Panc1 (cell line): ENCODE measurements at regions not wholly inside any gene's neighbourhood (a gene's known extent, or its start where the extent isn't known, plus 50 kb on each side); places are given as distances from the start of the nearest gene placed in this dataset.

Source experiments
- ATAC-seq: fragments of 200-7000 bp; cut with Tn5 transposase; 2 replicates; pipeline ENCODE4 v1.9.1; 2020; ENCODE audit warnings: mild to moderate bottlenecking, moderate library complexity
- BruUV-seq: library from RNA; stranded (reverse); fragments of 400-500 nt; replicated peaks from 2 replicates; lab custom pipeline; 2021; lab: Mats Ljungman, UMichigan
- CTCF ChIA-PET: fragments of 300-600 bp; sonication (Branson Sonifier 250); formaldehyde crosslinking; loops from one replicate; lab custom pipeline; 2022; ENCODE audit warnings: antibody characterized with exemption; lab: Charles Lee
- POLR2A ChIA-PET: fragments of 300-600 bp; sonication (Branson Sonifier 250); formaldehyde crosslinking; loops from one replicate; lab custom pipeline; 2022; ENCODE audit warnings: antibody characterized with exemption; lab: Charles Lee
- DNase-seq: peaks from one replicate; pipeline ENCODE4 v3.0.0-alpha.2; 2010; ENCODE audit warnings: low read depth, low spot score
- H3K27ac ChIP-seq: 2 replicates; pipeline ENCODE4 v1.5.1; 2011; ENCODE audit warnings: mild to moderate bottlenecking, low read length, inconsistent platforms
- H3K27me3 ChIP-seq: fragments of 200-500 bp; sonication (Bioruptor generic); 2 replicates; pipeline ENCODE4 v1.6.0; 2014; ENCODE audit warnings: low read length, inconsistent platforms; ENCODE audit not compliant: control insufficient read depth, insufficient read depth
- H3K36me3 ChIP-seq: fragments of 200-500 bp; sonication (Bioruptor generic); 2 replicates; pipeline ENCODE4 v1.5.1; 2014; ENCODE audit warnings: inconsistent platforms, mild to moderate bottlenecking, low read length, moderate library complexity; ENCODE audit not compliant: control insufficient read depth, insufficient read depth
- H3K4me1 ChIP-seq: 2 replicates; pipeline ENCODE4 v1.5.1; 2011; ENCODE audit warnings: inconsistent platforms, mild to moderate bottlenecking, low read length, moderate library complexity; ENCODE audit not compliant: control insufficient read depth, insufficient read depth
- H3K4me3 ChIP-seq, 2 experiments: 2 replicates each; pipeline ENCODE4 v1.5.1; 2011 to 2012; ENCODE audit warnings: low read depth in 2 of 2, low read length in 2 of 2, mild to moderate bottlenecking in 2 of 2, inconsistent platforms in 1 of 2, moderate library complexity in 1 of 2
- H3K9me3 ChIP-seq: fragments of 200-500 bp; sonication (Bioruptor generic); 2 replicates; pipeline ENCODE4 v1.5.1; 2014; ENCODE audit warnings: low read depth, mild to moderate bottlenecking, inconsistent platforms, low read length, moderate library complexity; ENCODE audit not compliant: control insufficient read depth, insufficient read depth
- POLR2AphosphoS5 ChIP-seq: IDR thresholded peaks from 2 replicates; pipeline ENCODE4 v1.6.1; 2012; ENCODE audit warnings: mild to moderate bottlenecking, low read depth, low read length, moderate library complexity
- REST ChIP-seq, 2 experiments: IDR thresholded peaks; 2 replicates each; pipeline ENCODE4 v1.6.1; 2011 to 2012; ENCODE audit warnings: low read depth in 2 of 2, control low read depth in 1 of 2, low read length in 1 of 2, mild to moderate bottlenecking in 1 of 2, moderate library complexity in 1 of 2; ENCODE audit not compliant: insufficient read depth in 1 of 2
- SIN3A ChIP-seq: IDR thresholded peaks from 2 replicates; pipeline ENCODE4 v1.6.1; 2012; ENCODE audit warnings: low read depth, mild to moderate bottlenecking, low read length, moderate library complexity, borderline replicate concordance; ENCODE audit not compliant: insufficient read depth
- TCF7L2 ChIP-seq: IDR thresholded peaks from 2 replicates; pipeline ENCODE4 v1.6.1; 2011; ENCODE audit warnings: mild to moderate bottlenecking, low read depth, low read length, inconsistent platforms
- in situ Hi-C: cut with HindIII; loops from 2 replicates; pipeline ENCODE4 v1.10.0; 2016; ENCODE audit warnings: low sequenced_read_pairs, low pct_unique_long_range_greater_than_20kb
- intact Hi-C: fragments of 100-400 bp; cut with micrococcal nuclease; formaldehyde crosslinking; loops from one replicate; pipeline ENCODE4 v1.10.0; 2022; ENCODE audit not compliant: unreplicated experiment
- TF ChIP-seq, protein P1 (sequence below): fragments of 450-650 bp; IDR thresholded peaks from 2 replicates; pipeline ENCODE4 v1.5.1; 2017; ENCODE audit warnings: mild to moderate bottlenecking

DNA sequence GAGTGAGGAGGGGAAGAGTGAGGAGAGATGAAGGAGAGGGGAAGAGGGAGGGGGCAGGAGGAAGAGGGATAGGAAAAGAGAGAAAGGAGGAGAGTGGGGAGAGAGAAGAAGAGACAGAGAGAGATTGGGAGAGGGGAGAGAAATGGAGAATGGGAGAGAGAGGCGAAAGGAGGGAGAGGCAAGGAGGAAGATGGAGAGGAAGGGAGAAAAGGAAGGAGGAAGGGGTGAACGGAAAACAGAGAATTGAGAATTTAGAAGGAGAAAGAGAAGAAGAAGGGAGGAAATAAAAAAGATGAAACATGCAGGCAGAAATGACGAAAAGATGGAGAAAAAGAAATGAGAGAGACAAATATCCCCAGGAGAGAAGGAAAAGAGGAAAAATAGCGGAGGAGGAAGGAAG lies 502.8 kb downstream of the MN1 start:
- POLR2A ChIA-PET, result no interaction called here
- in situ Hi-C loops, result no loop called here
- H3K27ac ChIP-seq, result no peak overlapping the region

DNA sequence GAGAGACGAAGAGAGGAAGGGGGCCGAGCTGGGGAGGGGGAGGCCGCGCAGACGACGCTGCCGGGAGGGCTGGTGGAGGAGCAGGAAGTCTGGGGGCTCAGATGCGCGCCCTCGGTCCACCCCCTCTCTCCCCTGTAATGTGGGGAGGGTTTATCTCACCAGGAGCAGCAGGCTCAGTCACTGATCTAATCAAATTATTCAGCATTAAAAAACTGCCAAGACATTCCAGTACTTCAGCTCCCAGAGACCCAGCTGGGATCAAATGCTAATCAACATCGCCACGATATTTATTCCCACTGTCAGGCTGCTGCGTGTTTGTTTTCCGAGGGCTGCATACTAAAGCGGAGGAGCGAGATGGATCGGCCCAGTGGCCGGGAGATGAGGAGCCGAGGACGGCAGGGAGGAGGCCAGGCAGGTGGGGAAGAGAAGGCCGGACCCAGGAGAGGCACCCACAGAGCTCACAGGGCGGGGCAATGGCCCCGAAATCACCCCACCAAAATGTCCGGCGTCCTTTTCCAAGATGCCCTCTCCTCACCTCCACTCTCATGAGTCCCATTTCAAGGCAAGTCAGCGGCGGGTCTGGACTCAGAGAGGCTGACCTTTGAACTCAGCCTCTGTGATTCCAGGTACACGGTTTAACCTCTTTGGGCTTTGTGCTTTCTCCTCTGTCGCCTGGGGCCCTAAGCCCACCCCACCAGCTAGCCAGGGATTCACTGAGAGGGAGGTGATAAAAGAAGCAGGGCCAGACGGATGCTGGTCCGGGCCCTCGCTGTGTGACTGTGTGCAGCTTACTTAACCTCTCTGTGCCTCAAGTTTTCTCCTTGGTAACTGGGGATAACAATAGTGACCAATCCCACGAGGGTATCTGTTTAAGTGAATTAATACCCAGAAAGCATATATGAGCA lies 502.1 kb downstream of the MN1 start:
- H3K9me3 ChIP-seq, result no peaks in the 10 kb centered on the region
- no peak for ATAC-seq
- POLR2A ChIA-PET, result no interaction called here
- DNase-seq, result no peak
- no peak overlapping the region for H3K4me3 ChIP-seq
- no peaks in the 10 kb centered on the region for H3K36me3 ChIP-seq
- intact Hi-C loops (no loop called here), in situ Hi-C loops (no loop called here)
- CTCF ChIA-PET, result no interaction called here
- TF ChIP-seq TCF7L2, result no peak
- TF ChIP-seq SIN3A, result no peak
- TF ChIP-seq, protein P1, sequence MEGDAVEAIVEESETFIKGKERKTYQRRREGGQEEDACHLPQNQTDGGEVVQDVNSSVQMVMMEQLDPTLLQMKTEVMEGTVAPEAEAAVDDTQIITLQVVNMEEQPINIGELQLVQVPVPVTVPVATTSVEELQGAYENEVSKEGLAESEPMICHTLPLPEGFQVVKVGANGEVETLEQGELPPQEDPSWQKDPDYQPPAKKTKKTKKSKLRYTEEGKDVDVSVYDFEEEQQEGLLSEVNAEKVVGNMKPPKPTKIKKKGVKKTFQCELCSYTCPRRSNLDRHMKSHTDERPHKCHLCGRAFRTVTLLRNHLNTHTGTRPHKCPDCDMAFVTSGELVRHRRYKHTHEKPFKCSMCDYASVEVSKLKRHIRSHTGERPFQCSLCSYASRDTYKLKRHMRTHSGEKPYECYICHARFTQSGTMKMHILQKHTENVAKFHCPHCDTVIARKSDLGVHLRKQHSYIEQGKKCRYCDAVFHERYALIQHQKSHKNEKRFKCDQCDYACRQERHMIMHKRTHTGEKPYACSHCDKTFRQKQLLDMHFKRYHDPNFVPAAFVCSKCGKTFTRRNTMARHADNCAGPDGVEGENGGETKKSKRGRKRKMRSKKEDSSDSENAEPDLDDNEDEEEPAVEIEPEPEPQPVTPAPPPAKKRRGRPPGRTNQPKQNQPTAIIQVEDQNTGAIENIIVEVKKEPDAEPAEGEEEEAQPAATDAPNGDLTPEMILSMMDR, result no peak
- BruUV-seq, result no TSS peak
- H3K27me3 ChIP-seq, result peaks cover 2% of the 10 kb centered on the region; the same call in 1 of the 2 replicates
- no peak overlapping the region for H3K27ac ChIP-seq
- H3K4me1 ChIP-seq, result no peaks in the 10 kb centered on the region

More for the DNA sequence above, 502.8 kb downstream of the MN1 start:
- no peaks in the 10 kb centered on the region for H3K9me3 ChIP-seq
- intact Hi-C loops, result no loop called here
- BruUV-seq, result no TSS peak
- TF ChIP-seq TCF7L2 (no peak), REST (IDR thresholded peaks at IDR 0.05; ENCODE audit: insufficient read depth in 1 of 2, low read depth in 2 of 2, low read length in 1 of 2) (no peak), POLR2AphosphoS5 (no peak), SIN3A (no peak)
- TF ChIP-seq, protein P1, result no peak
- CTCF ChIA-PET, result no interaction called here
- no peaks in the 10 kb centered on the region for H3K4me1 ChIP-seq
- H3K4me3 ChIP-seq, result no peak overlapping the region
- DNase-seq (no peak), ATAC-seq (no peak)
- no peaks in the 10 kb centered on the region for H3K36me3 ChIP-seq
- peaks cover 2% of the 10 kb centered on the region; the same call in 1 of the 2 replicates for H3K27me3 ChIP-seq
